ENCODE measurements at regions not wholly inside any gene's neighbourhood (a gene's known extent, or its start where the extent isn't known, plus 50 kb on each side); places are given as distances from the start of the nearest gene placed in this dataset.

- Mint-ChIP-seq H3K36me3 (ENCODE audit: low read depth) (peaks cover 3% of the 10 kb centered on the region), H3K4me3 (no peak overlapping the region), H3K4me1 (peaks cover 4% of the 10 kb centered on the region), H3K27ac (no peak overlapping the region), H3K27me3 (ENCODE audit: insufficient read depth) (no peaks in the 10 kb centered on the region), H3K9me3 (peaks cover 16% of the 10 kb centered on the region)
- TF ChIP-seq, protein P1, sequence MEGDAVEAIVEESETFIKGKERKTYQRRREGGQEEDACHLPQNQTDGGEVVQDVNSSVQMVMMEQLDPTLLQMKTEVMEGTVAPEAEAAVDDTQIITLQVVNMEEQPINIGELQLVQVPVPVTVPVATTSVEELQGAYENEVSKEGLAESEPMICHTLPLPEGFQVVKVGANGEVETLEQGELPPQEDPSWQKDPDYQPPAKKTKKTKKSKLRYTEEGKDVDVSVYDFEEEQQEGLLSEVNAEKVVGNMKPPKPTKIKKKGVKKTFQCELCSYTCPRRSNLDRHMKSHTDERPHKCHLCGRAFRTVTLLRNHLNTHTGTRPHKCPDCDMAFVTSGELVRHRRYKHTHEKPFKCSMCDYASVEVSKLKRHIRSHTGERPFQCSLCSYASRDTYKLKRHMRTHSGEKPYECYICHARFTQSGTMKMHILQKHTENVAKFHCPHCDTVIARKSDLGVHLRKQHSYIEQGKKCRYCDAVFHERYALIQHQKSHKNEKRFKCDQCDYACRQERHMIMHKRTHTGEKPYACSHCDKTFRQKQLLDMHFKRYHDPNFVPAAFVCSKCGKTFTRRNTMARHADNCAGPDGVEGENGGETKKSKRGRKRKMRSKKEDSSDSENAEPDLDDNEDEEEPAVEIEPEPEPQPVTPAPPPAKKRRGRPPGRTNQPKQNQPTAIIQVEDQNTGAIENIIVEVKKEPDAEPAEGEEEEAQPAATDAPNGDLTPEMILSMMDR (conservative IDR thresholded peaks at IDR 0.05): no peak
- no peak for DNase-seq
- Histone ChIP-seq H3K9me3 (ENCODE audit: control insufficient read depth, low read length) (peaks cover 18% of the 10 kb centered on the region), H3K4me3 (ENCODE audit: low read length) (no peak overlapping the region), H3K4me1 (ENCODE audit: control insufficient read depth, insufficient read depth, low read length) (no peaks in the 10 kb centered on the region), H3K36me3 (ENCODE audit: control insufficient read depth, insufficient read depth, low read length) (no peaks in the 10 kb centered on the region), H3K9ac (ENCODE audit: extremely low read depth, low read length, poor library complexity, severe bottlenecking) (no peak overlapping the region), H3K27ac (ENCODE audit: low read depth, low read length) (no peak overlapping the region), H3K27me3 (ENCODE audit: control insufficient read depth, insufficient read depth, low read length, poor library complexity, severe bottlenecking) (no peaks in the 10 kb centered on the region)
Observed at GRCh38 chr12:97267166-97267565, 195.4 kb upstream of the RMST start.

GRCh38 chr12:97267594-97268202 is 194.9 kb upstream of the RMST start:
- WGBS, 2 experiments (ENCODE audit: insufficient coverage in 1 of 2, insufficient read length in 1 of 2): 80 to 86% methylated on average over 3 of the region's 3 CpGs
- no peak for DNase-seq
- Histone ChIP-seq H3K9ac (ENCODE audit: extremely low read depth, low read length, poor library complexity, severe bottlenecking) (no peak overlapping the region), H3K4me1 (ENCODE audit: control insufficient read depth, insufficient read depth, low read length) (no peaks in the 10 kb centered on the region), H3K27ac (ENCODE audit: low read depth, low read length) (no peak overlapping the region), H3K9me3 (ENCODE audit: control insufficient read depth, low read length) (peaks cover 23% of the 10 kb centered on the region), H3K4me3 (ENCODE audit: low read length) (no peak overlapping the region), H3K36me3 (ENCODE audit: control insufficient read depth, insufficient read depth, low read length) (no peaks in the 10 kb centered on the region), H3K27me3 (ENCODE audit: control insufficient read depth, insufficient read depth, low read length, poor library complexity, severe bottlenecking) (no peaks in the 10 kb centered on the region)
- Mint-ChIP-seq H3K27ac (peak overlapping the region; percentile 5), H3K27me3 (ENCODE audit: insufficient read depth) (no peaks in the 10 kb centered on the region), H3K4me1 (peaks cover 4% of the 10 kb centered on the region), H3K36me3 (ENCODE audit: low read depth) (peaks cover 3% of the 10 kb centered on the region), H3K9me3 (peaks cover 16% of the 10 kb centered on the region), H3K4me3 (no peak overlapping the region)
- TF ChIP-seq, protein P1 (conservative IDR thresholded peaks at IDR 0.05): no peak

DNA sequence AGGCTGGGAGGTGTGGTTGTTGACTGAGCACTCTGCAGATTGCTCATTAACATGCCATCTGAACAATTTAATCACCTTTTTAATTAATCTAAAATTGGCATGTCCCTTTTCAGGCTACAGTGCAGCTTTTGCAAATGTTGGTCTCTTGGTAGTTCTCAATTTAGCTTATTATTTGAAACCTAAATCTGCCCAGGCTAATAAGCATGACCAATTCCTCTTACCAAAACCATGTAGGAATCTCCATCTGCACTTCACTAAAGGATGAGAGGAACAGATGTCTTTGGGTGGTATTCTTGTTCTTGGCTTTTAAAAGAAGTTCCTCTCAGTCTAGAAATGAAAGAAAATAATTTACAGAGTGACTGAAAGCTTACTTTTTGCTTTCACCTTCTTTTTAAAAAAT is 190.1 kb upstream of the RMST start:
- peaks cover 4% of the 10 kb centered on the region for H3K27me3 ChIP-seq (ENCODE audit: control insufficient read depth, insufficient read depth, low read length, poor library complexity, severe bottlenecking)
- H3K36me3 Mint-ChIP-seq (ENCODE audit: low read depth): peaks cover 3% of the 10 kb centered on the region
- H3K4me1 ChIP-seq (ENCODE audit: control insufficient read depth, insufficient read depth, low read length): peaks cover 12% of the 10 kb centered on the region
- peaks cover 7% of the 10 kb centered on the region for H3K27me3 Mint-ChIP-seq (ENCODE audit: insufficient read depth)
- peaks cover 23% of the 10 kb centered on the region for H3K9me3 ChIP-seq (ENCODE audit: control insufficient read depth, low read length)
- TF ChIP-seq, protein P1 (conservative IDR thresholded peaks at IDR 0.05): no peak
- H3K4me3 ChIP-seq (ENCODE audit: low read length): no peak overlapping the region
- no peak overlapping the region for H3K27ac Mint-ChIP-seq
- H3K36me3 ChIP-seq (ENCODE audit: control insufficient read depth, insufficient read depth, low read length): no peaks in the 10 kb centered on the region
- peaks cover 19% of the 10 kb centered on the region for H3K4me1 Mint-ChIP-seq
- H3K4me3 Mint-ChIP-seq: no peak overlapping the region
- no peak overlapping the region for H3K27ac ChIP-seq (ENCODE audit: low read depth, low read length)
- H3K9me3 Mint-ChIP-seq: peaks cover 16% of the 10 kb centered on the region
- no peak overlapping the region for H3K9ac ChIP-seq (ENCODE audit: extremely low read depth, low read length, poor library complexity, severe bottlenecking)
- no peak for DNase-seq

All from endodermal cell (in vitro differentiated cells).